Breast epithelium (tissue), 3 donors: ENCODE measurements at regions not wholly inside any gene's neighbourhood (a gene's known extent, or its start where the extent isn't known, plus 50 kb on each side); places are given as distances from the start of the nearest gene placed in this dataset.

Source experiments
- CTCF ChIP-seq, 3 donors: fragments of 450-650 bp; IDR thresholded peaks; one replicate each; pipeline ENCODE4 v1.5.1; 2016 to 2017; ENCODE audit warnings: antibody characterized with exemption in 3 of 3, mild to moderate bottlenecking in 3 of 3, moderate library complexity in 3 of 3
- POLR2A ChIP-seq: fragments of 450-650 bp; IDR thresholded peaks from one replicate; pipeline ENCODE4 v1.6.1; 2016; ENCODE audit warnings: antibody characterized with exemption, mild to moderate bottlenecking, moderate library complexity
- POLR2AphosphoS5 ChIP-seq, 3 donors: sonication (generic); formaldehyde crosslinking; IDR thresholded peaks; one replicate each; pipeline ENCODE4 v1.6.1; 2017; ENCODE audit warnings: antibody characterized with exemption in 3 of 3

- TF ChIP-seq CTCF (IDR thresholded peaks at IDR 0.05) = no peak
- TF ChIP-seq POLR2AphosphoS5 (IDR thresholded peaks at IDR 0.05) = no peak
- no peak for TF ChIP-seq POLR2A
These were observed 126.9 kb upstream of the FSTL4 start for GRCh38 chr5:133739181-133739780.
